Cerebellar nuclear complex (tissue), 1 donor: ENCODE measurements at regions not wholly inside any gene's neighbourhood (a gene's known extent, or its start where the extent isn't known, plus 50 kb on each side); places are given as distances from the start of the nearest gene placed in this dataset.

ENCODE experiments used
- DNase-seq, 2 experiments: peaks; one replicate each; lab custom pipeline; 2025; lab: John Stamatoyannopoulos, UW

- DNase-seq, result no peak
Observed at GRCh38 chr5:4078544-4078943, 482.9 kb downstream of the IRX1 start.

GRCh38 chr5:4079831-4080230, 484.2 kb downstream of the IRX1 start:
- DNase-seq, result no peak

GRCh38 chr5:4080370-4080769, 484.7 kb downstream of the IRX1 start:
- DNase-seq, result no peak

DNA sequence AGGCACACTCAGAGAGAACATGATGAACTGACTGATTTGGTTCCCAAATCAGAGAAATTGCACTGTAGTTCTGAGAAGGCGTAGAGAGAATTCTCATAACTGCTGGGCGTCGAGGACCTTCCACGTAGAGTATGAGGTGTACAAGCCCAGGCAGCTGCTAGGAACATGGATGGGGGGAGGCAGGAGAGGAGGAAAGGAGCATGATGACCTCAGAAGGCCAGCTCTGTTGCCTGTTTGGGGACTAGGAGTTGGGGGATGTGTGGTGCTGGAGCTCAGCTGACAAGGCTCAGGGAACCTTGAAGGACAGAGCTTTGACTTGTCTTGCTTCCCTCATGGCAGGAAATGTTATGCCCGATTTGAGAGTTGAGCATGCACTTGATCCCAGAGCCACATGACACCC, 485.4 kb downstream of the IRX1 start:
- no peak for DNase-seq

GRCh38 chr5:4081466-4081865, 485.8 kb downstream of the IRX1 start:
- no peak for DNase-seq

DNA sequence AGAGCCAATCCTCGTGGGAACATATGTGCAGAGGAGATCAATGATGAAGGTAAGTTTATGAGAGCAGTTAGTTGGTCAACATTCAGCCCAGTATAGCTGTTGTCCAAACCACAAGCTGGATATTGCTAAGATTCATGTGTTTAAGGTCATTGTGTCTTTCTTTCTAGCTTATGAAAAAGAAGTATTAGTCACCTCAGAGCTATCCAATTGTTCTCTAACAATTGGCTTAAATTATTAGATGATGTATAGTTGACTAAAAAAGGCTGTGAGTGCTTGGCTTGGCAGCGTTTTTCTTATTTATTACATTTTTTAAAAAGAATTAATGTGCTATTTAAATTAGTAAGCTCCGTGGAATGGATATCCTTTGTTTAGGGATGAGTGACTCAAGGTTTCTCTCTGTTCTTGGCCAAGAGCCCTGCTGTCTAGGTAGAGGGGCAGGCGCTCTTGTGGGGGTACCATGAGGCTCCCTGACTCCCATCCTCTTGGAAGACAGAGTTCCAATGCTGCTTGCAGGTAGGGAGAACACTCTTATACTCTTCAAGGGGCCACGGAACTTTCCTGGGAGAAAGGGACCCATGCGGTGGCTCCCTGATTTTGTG, 487.4 kb downstream of the IRX1 start:
- DNase-seq, result no peak

GRCh38 chr5:4083591-4084337, 488.1 kb downstream of the IRX1 start:
- no peak for DNase-seq

- no peak for DNase-seq
Observed at GRCh38 chr5:4086081-4086480, 490.4 kb downstream of the IRX1 start.

GRCh38 chr5:4087110-4087509, 491.5 kb downstream of the IRX1 start:
- no peak for DNase-seq

- DNase-seq, result no peak
Observed at GRCh38 chr5:4089087-4089486, 493.5 kb downstream of the IRX1 start.

- DNase-seq, result no peak
Observed at GRCh38 chr5:4093236-4093635, 497.6 kb downstream of the IRX1 start.

DNA sequence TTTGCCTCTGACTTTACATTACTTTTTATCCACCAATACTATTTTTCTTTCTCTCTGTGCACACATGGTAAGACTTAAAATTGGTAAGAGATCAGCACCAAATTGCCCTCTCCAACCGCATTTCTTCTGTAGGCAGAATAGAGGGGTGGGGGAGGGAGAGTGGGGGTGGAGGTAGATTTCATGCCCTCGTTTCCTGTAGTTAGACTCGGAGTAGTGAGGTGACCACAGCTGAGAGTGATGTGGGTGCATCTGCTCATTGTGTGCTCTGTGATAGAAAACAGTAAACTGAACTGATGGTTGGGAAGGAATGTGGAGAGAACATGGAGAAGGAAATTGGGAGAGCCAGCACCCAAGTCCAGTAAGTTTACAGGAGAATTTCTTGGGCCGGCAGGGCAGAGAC, 498.3 kb downstream of the IRX1 start:
- DNase-seq, result no peak

DNA sequence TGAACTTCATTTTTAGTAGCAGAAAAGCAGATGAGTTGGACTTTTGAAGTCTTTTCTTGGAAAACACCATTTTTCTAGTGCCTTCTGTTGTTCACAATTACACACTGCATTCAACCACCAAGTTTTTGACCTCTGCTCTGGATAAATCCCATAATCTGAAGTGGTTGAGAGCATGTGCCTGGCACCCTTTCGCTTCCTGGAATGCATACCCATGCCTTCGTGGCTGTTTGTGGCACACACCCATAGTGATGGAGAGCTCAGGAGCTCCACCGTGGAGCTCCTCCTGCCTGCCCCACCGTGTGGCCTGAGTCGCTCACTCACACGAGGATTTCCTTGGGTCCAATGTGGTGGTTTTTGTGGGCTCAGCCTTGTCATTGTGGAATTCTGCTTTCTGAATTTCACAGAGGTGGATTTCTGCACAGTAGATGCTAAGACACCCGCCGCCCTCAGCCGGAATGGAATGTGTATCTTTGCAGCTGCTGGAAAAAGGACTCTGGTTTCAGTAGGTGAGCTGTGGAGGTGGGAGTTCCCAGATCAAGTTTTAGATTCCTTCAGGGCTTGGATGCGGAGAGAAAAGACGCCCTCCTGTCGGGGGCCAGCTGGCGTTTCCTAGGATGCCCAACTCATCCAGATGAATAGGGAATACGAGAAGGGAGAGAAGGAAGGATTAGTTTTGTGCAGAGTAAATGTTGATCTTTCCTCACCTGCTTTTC, 500.4 kb downstream of the IRX1 start:
- no peak for DNase-seq

- DNase-seq, result no peak
Observed at GRCh38 chr5:4097199-4097598, 501.6 kb downstream of the IRX1 start.

- DNase-seq, result no peak
Observed at GRCh38 chr5:4098226-4098625, 502.6 kb downstream of the IRX1 start.

DNA sequence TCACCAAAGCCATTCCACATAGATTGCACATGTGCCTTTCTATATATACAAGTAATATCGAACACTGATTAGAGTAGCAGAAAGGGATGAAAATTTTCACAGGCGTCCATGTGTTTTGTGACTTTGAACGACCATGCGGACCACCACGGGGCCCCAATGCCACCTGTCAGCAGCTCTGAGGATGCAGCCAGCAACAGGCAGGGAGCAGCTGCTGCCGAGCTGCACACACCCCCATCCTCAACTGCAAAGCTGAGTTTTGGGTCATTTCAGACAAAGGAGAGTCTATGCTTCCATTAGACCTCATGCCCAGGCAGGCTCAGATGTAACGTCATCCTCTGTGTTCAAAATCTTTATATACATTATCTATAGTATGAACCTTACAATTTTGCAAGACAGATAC, 503.8 kb downstream of the IRX1 start:
- DNase-seq, result no peak

DNA sequence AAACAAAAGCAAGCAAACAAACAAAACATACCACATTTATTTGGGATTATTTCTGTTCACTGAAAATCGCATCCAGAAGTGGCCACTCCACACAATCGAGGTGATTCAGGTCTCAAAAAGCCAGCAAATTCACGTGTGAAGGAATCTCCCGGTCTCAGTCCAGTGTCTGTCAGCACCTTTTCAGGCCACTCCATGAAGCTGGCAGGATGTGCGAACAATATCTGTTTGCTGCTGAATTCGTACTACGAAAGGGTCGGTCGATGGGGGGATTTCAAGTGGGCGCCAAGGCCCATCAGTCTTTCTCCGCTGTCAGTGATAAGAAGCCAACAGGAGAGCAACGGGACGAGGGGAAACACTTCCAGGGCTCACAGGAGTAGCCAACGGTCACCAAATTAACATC, 505.1 kb downstream of the IRX1 start:
- DNase-seq, result no peak

DNA sequence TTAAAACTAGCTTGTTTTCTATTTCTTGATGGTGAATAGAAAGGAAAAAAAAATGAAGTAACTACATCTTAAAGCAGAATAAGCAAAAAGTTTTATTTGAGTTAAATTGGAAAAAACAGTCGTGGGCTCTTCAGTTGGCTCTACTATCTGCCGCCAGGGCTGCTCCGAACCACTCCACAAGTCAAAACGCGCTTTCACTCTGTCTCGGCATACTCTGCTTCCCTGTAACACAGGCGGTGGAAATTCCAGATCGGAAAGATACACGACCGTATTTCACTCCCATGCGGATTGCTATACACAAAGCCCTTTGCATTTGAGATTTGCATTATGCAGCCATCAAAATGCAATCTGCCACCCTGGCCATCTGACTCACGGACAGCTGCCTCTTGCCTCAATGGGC, 505.6 kb downstream of the IRX1 start:
- no peak for DNase-seq

DNA sequence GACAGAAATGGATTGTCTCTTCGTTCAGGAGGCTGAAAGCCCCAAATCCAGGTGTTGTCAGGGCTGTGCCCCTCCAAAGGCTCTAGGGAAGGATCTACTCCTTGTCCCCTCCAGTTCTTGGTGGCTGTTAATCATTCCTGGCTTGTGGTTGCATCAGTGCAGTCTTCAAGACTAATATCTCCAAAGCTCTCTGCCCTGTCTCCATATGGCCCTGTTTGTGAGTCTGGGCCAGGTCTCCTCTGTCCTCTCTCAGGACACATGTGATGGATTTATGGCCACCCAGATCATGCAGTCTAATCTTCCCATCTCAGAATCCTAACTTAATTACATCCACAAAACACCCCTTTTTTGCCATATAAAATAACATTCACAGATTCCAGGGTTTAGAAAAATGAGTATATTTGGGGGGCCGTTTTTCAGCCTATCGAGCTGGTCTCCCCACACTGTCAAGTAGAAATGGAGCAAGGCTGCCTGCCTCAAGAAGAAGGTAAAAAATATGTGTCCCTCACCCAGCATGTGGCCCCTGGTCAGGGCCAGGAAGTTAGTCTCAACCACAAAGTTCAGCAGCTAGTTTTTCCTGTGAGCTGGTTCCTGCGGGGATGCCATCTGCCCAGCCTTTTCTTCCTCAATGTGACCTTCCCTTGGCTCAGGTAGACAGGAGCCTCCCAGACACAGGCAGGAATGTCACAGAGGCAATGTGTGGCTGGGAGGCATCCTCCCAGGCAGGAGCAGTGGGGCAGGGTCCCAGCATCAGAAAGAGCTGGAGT, 509.4 kb downstream of the IRX1 start:
- DNase-seq, result no peak

DNA sequence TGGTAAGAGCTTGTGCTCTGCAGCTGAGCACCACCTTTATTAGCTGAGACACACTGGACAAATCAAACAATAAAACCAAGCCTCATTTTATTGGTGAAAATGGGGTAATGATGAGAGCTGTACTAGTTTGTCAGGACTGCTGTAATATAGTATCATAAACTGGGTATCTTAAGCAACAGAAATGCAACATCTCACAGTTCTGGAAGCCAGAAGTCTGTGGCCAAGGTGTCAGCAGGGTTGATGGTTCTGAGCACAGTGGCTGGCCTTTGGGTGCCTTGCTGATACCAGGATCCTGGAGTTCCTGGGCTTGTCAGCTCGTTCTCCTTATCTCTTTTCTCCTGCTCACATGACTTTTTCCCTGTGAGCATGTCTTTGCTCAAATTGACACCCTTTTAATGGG, 513.1 kb downstream of the IRX1 start:
- DNase-seq, result no peak

DNA sequence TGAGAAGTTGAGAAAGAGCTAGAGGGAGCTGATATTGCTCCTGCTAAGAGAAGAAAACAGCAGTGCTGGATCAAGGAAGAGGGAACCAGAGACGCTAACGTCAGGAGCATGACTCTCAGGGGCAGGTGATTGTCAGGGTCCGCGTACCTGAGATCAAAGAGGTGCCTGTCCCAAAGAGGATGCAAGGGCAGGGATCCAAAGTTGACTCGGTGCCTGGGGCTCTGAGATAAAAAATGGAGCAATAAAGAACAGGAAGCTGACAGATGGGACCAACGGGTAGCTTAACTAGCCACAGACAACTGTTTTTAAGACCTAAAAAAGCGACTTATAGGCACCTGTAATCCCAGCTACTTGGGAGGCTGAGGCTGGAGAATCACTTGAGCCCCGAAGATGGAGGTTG, 517.8 kb downstream of the IRX1 start:
- no peak for DNase-seq

- DNase-seq, result no peak
Observed at GRCh38 chr5:4113905-4114304, 518.3 kb downstream of the IRX1 start.

GRCh38 chr5:4114452-4114851, 518.8 kb downstream of the IRX1 start:
- DNase-seq, result no peak
